ENCODE measurements at regions not wholly inside any gene's neighbourhood (a gene's known extent, or its start where the extent isn't known, plus 50 kb on each side); places are given as distances from the start of the nearest gene placed in this dataset.

DNA sequence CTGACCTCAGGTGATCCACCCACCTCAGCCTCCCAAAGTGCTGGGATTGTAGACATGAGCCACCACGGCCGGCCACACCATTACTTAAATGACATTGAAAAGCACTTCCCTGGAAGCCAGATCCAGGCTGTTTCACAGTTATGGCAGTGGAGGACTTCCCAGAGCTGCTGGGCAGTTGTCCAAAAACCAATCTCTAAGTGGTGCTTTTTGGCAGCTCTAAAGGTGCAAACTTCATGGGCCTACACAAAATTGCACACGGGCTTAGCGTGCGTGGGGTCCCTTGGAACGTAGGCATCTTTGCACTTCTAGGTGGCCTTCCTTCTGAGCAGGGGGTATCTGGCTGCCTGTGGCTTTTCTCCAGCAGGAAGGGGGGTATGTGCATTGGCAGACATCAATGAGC lies 172.3 kb downstream of the SHOX start (continued):
- no peak for TF ChIP-seq CHD7 (IDR thresholded peaks at IDR 0.05; ENCODE audit: insufficient replicate concordance, low read length)
- TF ChIP-seq POLR2AphosphoS5 (IDR thresholded peaks at IDR 0.05; ENCODE audit: low read depth, low read length) = no peak
- no peak for TF ChIP-seq SP4 (IDR thresholded peaks at IDR 0.05; ENCODE audit: low read length)
- no peak for TF ChIP-seq BRCA1 (IDR thresholded peaks at IDR 0.05; ENCODE audit: low read depth, low read length)
- TF ChIP-seq EGR1 (IDR thresholded peaks at IDR 0.05; ENCODE audit: borderline replicate concordance, low read depth, low read length) = no peak
- no peak for TF ChIP-seq BCL11A (IDR thresholded peaks at IDR 0.05; ENCODE audit: low read depth in 2 of 2, low read length in 2 of 2)
- no peak for TF ChIP-seq RBBP5 (IDR thresholded peaks at IDR 0.05; ENCODE audit: borderline replicate concordance, low read depth, low read length)

All from H1 (cell line).